ENCODE measurements at regions not wholly inside any gene's neighbourhood (a gene's known extent, or its start where the extent isn't known, plus 50 kb on each side); places are given as distances from the start of the nearest gene placed in this dataset.
"Not testable (repeated sequence)": the region's sequence is repeated elsewhere in the genome, so short reads cannot be mapped to it uniquely, and the experiment has no call there.

DNA sequence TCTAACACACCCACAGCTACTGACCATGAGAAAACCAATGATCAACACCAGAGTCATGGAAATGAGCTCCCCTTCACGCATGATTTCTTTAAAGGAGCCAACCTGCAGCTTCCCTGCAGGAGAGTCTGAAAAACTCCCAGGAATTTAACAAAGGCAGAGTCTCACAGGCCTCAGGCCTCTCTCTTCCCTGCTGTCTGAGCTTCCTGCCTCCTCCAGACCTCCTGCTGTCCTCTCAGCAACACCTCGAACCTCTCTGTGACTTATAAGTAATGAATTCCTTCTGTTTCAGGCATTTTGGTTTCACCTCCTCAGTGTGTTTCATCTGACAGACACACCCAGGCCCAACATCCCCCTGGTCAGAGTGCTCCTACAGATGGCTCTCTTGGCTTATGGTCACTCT lies 1044.4 kb downstream of the UQCRFS1 start:
- no peak for DNase-seq (ENCODE audit: low spot score)

DNA sequence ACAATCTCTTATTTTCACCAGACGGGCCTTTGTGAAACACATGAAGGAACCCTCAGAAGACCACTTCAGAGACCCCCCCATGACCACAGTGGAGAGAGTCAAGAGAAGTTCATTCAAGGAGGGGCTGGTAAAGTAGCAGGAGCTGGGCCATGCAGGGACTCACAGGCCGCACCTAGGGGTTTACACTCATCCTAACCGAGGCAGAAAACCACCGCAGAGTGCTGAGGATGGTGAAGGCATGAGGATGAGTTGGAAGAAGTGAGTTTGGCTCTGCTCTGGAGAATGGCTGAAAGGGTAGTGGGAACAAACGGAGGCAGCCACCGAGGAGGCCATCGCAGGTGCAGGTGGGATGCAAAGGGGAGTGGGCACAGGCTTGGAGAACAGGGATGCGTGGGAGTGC lies 1046.9 kb downstream of the UQCRFS1 start:
- no peak for DNase-seq (ENCODE audit: low spot score)

DNA sequence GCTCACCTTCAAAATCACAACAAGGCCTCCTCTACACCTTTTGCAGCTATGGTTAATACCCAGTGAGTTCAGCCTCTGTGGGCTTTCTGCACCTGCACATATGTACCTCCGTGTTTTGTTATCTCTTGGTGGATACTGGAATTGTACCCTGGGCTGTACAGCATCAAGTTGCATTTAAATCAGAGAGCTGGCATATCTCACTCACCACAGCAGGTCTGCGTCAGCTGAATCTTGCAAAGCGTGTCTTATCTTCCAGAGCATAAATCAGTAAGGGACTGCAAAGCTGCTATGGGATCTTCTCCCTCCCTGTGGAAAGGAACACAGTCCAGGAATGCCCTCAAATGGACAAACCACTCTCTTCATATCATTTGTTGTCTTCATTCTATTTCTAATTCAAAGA lies 1048.7 kb downstream of the UQCRFS1 start:
- DNase-seq (ENCODE audit: low spot score), result no peak

DNA sequence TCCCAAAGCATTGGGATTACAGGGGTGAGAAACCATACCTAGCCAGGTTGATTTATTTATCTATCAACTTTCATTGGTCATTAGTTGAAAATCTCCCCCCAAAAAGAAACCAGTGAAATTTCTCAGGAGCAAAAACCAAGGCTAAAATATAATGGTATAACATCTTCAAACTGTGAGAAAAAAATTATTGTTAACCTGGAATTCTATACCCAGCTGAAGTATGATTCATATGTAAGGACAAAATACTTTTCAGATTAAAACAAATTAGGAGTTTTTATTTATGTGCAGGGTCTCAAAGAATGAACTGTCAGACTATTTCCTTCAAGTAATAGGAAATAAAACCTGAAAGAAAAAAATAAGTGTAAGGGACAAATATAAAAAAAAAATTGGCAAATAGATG lies 1053.9 kb downstream of the UQCRFS1 start:
- DNase-seq (ENCODE audit: low spot score), result no peak

DNA sequence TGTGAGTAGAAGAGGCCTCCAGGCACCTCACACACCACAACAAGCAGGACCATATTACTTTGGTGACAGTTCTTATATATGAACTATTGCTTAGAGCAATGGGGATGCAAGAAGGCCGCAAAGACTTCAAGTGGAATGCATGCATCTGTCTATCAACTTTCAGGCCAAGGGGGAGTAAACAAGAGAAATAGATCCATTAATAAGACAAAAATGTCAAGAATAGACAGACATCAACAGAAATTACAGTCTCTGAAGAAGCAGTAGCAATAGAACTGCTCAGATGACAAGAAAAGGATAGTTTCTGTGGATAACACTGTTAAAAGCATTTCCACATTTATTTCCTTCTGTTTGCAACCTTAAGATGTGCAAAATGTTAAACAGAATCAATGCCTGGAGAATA lies 1057.7 kb downstream of the UQCRFS1 start:
- DNase-seq (ENCODE audit: low spot score), result no peak

DNA sequence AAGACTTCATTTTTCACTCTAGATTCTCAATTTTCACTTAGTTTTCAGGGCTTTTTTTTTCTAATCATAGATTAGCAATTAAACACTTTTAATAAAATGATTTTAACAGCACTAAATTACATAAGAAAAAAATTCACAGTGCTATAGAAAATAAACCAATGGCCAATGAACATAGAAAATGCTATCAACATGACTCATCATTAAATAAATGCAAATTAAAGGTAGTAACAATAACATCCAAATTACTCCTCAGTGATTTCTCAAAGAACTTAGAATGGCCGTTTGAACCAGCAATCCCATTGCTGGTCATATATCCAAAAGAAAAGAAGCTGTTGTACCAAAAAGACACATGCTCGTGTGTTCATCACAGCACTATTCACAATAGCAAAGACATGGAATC lies 1058.9 kb downstream of the UQCRFS1 start:
- no peak for DNase-seq (ENCODE audit: low spot score)

DNA sequence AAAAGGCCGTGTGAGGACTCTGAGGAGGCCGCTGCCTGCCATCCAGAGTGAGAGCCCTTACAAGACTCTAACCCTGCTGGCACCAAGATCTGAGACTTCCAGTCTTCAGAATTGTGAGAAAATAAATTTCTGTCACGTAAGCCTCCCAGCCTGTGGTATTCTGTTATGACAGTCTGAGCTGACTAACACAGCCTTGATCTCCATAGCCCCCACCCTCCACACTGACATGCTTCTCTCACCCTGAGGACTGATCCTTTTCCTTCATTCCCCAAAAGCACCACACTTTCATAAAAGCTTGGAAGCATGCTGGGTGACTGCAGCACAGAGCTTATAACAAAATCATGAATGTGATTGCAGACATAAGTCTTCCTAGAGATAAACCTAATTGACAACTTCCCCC lies 1059.8 kb downstream of the UQCRFS1 start:
- no peak for DNase-seq (ENCODE audit: low spot score)

DNA sequence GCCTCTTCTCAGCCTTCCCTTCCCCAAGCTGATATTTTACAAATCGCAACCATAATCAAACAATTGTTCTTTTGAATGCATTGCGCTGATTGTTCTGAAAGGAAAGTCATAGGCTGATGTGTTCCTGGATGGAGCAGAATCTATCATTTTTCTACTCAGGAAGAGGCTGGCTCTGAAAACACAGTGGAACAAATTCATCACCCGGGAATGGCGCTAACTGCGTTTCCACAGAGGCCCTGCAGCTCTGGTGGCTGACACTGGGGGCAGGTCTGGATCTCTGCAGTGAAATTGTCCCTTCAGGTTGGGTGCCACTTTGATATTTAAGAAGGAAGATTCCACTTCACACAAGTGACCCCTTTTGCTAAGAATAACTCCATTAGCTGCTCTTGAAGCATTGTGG lies 1060.8 kb downstream of the UQCRFS1 start:
- DNase-seq (ENCODE audit: low spot score), result no peak

DNA sequence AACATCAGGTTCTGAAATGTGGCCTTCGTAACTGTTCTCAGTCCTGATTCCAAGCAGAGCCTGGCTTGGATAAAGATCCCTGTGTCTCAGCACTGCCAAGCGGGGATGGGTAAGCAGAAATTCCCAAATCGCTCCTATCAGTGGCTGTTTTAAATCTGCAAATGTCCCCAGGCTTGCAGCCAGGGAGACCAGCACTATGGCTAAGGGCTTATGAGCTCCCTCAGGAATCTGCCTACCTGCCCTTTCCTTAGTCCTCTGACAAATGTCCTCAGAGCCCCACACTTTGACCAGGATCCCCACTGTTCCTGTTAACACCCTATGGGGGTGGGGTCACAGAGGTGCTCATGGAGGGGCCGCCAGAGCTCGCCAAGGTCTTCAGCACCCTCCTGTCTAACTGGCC lies 1062.8 kb downstream of the UQCRFS1 start:
- DNase-seq (ENCODE audit: low spot score), result no peak

DNA sequence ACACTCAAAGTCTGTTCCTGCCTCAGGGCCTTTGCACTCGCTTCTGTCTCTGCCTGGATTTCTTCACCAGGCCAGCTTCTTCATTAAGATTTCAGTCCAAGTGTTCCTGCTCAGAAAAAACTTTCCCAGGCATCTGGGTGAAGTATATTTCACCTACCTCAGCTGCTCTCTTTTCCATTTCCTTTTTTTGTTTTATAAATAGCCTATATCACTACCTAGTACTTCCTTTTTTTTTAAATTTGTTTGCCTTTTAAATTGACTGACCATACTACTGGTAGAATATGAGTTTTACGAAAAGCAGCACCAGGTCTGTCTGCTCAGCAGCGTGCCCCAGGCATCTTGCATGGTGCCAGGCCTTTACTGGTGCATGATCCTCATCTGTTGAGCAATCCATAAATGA lies 1064.4 kb downstream of the UQCRFS1 start:
- no peak for DNase-seq (ENCODE audit: low spot score)

DNA sequence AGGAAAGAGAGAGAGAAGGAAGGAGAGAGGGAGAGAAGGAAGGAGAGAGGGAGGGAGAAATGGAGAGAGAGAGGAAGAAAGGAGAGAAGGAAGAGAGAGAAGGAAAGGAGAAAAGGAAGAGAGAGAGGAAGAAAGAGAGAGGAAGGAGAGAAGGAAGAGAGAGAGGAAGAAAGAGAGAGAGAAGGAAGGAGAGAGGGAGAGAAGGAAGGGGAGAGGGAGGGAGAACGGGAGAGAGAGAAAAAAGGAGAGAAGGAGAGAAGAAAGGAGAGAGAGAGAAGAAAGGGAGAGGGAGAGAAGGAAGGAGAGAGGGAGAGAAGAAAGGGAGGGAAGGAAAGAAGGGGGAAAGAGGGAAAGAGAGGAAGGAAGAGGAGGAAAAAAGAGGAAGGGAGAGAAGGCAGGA lies 1070.7 kb downstream of the UQCRFS1 start:
- no peak for DNase-seq (ENCODE audit: low spot score)

DNA sequence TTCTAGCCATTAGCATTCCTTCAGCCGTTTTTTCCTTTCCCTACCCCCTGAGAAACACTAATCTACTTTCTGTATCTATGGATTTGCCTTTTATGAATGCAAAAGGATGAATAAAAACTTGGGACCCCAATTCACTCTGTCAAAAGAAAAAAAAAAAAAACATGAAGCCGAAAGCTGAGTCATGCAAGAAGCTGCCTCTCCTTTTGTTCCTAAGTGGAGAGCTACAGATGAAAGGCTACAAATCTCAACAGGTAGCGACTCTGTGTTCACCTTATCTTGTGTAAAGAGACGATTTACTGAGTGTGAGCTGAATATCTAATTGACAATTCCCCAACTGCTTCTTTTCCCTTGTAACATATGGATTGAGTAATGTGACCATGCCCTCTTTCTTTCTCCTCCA lies 1072.8 kb downstream of the UQCRFS1 start:
- no peak for DNase-seq (ENCODE audit: low spot score)

DNA sequence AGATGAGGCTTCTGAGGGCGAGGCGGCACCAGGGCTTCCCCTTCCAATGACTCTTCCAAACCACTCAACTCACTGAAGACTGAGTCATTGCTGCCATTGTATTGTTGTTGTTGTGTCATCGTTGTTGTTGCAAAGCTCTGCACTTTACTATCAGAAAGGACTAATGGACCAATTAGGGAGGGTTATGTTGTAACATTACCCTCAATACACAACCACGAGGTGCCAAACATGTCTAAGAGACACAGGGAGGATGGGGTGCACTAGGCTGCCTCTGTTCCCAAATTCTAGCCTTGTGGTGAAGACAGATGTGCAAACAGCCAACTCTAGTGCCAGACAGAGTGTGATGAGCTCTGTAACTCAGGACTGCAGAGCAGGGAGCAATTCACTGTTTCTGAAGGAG lies 1075.2 kb downstream of the UQCRFS1 start:
- no peak for DNase-seq (ENCODE audit: low spot score)

DNA sequence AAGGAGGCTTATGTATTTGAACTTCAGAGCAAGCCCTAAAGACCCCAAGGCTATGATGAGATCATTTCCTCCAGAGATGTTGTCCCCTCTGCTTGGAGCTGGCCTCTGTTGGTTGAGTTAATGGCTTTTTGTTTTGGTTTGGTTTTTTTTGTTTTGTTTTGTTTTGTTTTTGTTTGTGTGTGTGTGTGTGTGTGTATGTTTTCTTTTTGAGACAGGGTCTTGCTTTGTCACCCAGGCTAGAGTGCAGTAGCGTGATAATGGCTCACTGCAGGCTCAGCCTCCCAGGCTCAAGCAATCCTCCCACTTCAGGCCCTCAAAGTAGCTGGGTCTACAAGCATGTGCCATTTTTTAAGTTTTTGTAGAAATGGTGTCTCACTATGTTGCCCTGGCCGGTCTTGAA lies 1076.2 kb downstream of the UQCRFS1 start:
- no peak for DNase-seq (ENCODE audit: low spot score)

DNA sequence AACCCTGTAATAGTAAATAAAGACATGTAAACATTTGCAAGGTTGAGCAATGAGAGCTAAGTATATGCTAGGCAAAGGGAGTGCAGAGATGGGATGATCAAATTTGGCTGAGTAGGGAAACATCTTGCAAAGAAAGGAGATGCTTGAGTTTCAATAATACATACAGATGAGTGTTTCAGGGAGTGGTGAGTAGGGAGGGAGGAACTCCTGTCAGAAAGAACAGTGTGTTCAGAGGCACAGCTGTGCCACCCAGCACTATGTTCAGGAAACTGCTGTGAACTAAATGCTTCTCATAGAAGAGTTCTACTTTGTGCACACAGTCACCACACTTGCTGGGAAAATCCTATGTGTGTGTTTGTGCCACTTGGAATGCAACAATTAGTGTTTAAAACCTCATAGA lies 1077.1 kb downstream of the UQCRFS1 start:
- DNase-seq (ENCODE audit: low spot score), result no peak

DNA sequence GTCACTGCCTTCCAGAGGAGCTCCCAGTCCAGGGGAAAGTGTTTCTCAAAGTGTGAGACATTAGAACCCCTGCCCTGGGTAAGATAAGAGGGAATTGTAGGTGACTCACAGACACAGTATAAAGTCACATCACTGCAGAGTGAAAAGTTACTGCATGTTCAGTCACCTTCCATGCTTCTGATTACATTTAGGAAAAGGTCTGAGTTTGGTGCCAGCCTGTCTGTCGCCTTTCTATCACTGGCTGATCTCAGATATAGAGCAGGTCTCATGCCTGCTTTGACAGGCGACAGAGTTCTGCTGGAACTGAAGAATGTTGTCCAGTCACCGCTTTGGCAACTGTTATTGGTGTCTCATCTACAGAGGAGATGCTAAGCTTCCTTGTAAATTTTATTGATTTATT lies 1078.6 kb downstream of the UQCRFS1 start:
- no peak for DNase-seq (ENCODE audit: low spot score)

DNA sequence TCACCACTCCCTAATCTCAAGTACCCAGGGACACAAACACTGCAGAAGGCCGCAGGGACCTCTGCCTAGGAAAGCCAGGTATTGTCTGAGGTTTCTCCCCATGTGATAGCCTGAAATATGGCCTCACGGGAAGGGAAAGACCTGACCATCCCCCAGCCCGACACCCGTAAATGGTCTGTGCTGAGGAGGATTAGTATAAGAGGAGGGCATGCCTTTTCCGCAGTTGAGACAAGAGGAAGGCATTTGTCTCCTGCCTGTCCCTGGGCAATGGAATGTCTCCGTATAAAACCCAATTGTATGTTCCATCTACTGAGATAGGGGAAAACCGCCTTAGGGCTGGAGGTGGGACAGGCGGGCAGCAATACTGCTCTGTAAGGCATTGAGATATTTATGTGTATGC lies 1082.1 kb downstream of the UQCRFS1 start:
- DNase-seq (ENCODE audit: low spot score), result not testable (repeated sequence)

DNA sequence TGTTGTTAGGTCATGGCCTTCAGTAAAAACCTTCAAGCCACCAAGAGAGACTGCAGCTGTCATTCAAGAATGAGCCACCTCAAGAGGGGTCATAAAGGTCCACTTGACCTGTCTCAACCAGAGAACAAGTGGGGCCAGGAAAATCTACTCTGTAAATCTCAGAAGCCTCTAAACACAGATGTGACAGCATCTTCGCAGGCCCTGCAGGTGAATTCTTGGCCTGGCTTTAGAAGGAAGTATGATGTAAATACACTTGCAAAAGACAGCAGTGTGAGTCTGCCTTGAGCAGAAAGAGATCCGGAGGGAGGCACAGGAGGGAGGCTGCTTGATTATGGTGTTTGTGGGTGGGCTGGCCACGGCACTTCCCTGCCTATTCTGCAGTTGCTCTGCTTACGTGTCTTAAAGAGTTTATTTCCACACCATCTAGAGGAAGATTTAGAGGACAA lies 1082.9 kb downstream of the UQCRFS1 start:
- no peak for DNase-seq (ENCODE audit: low spot score)

DNA sequence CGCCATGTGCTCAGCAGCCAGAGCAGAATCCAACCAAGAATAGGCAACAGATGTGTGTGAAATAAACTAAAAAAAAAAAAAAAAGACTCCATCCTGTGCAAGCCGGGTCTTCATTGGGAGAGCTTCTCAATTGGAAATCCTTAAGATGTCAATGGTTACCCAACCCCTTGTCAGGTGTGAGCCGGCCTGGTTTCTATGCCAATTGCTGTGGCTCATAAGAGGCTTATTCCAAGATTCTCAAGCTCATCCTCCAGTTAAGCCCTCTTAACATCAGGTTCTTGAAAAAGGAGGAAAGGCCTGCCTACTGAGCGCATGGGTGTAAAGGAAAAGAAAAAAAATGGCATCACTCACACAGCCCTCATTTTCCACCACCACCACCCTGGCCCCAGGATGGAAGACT lies 1084.6 kb downstream of the UQCRFS1 start:
- DNase-seq (ENCODE audit: low spot score), result no peak

DNA sequence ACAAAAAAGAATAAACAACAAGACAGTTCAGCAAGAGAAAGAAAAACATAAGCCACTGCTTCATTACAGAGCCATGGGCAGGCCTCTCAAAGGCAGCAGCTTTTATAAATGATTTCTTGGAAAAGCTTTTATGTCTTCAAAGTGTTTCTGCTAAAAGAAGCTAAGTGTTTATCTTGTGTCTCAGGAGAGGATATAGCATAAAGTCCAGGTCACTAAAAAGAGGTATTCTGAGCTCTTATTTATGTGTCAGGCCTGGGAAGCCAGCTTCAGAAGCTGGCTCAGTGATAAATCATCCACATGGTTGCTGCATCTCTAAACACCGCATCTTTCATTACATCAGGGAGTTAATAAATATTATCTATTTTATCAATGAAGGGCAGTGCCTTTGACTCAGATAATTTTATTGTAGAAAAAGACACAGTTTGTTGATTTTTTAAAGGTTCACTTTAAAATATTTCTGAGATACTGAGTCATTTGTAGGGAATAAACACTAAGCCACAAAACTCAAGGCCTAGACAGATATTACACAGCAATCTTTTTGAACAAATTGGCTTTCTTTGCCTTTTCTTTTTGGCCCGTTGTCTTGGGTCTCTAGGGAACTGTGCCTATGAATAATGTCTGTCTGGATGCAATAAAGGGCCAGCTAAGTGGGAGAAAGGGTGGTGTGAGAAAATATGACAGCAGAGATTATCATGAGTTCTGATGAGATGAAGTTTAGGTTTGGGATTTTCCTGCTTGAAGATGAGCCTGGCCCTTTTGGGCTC lies 1086.6 kb downstream of the UQCRFS1 start:
- no peak for DNase-seq (ENCODE audit: low spot score)

DNA sequence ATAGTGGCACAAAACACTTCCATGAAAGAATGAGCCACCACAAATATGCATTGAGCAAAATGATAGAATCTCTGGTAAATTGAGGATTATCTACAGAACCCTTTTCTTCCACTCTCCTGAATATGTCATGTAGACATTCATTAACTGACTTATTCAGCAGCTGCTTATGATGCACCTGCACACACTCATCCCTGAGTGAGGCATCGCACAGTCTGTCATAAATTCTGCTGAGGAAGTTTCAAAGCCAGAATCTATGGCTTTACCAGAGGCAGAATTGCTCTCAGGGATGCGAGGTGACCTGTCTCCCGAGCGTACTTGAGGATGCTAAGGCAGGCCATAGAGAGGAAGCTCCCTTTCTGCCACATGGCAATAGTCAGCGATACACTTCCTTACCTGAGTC lies 1090.2 kb downstream of the UQCRFS1 start:
- no peak for DNase-seq (ENCODE audit: low spot score)

DNA sequence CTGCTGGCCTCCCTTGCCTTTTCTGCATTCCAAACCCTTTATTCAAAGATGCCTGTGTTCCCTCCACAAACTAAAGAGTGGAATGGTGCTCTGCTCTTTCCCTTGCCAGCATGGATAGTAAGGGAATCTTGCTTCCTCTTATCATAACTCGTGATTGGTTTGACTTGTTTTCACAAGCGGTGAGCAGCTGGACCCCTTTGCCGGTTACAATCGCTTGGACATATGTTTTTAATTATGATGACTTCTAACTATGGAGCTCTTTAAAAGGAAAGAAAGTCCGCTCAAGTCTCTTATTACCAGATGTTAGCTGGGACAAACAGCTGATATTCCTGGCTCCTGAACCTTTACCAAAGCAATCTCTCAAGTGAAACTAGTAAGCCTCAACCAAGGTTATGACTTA lies 1094.7 kb downstream of the UQCRFS1 start:
- DNase-seq (ENCODE audit: low spot score), result no peak

DNA sequence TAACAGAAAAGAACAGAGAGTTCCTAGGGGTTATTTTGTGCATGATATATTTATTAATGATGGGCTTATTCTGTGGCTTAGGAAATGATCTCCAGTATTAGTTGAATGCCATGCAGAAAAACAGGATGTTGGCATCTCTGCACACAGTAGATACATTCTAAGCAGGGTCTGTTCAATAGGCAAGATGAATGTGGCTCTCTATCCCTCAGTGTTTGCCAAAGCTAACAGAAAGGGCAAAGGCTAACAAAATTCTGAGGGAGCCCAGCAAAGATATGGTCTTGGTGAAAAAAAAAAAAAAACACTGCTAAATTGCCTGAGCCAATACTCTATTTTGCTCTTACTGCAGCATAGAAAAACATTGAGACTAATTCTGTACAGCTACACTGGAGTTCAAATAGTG lies 1095.8 kb downstream of the UQCRFS1 start:
- DNase-seq (ENCODE audit: low spot score), result no peak

DNA sequence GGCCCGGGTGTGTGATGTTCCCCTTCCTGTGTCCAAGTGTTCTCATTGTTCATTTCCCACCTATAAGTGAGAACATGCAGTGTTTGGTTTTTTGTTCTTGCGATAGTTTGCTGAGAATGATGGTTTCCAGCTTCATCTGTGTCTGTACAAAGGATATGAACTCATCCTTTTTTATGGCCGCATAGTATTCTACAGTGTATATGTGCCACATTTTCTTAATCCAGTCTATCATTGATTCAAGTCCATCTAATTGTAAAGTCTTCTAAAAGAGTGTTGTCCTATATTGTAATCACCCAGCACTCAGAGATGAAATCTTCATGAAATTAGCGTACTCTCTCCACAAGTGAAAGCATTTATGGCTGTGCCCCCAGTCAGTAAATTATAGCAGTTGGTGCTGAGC lies 1096.6 kb downstream of the UQCRFS1 start:
- not testable (repeated sequence) for DNase-seq (ENCODE audit: low spot score)

Measured in HT-29 (cell line).